ENCODE measurements at regions not wholly inside any gene's neighbourhood (a gene's known extent, or its start where the extent isn't known, plus 50 kb on each side); places are given as distances from the start of the nearest gene placed in this dataset.

- Mint-ChIP-seq H3K4me3 (no peak overlapping the region), H3K27me3 (no peaks in the 10 kb centered on the region), H3K27ac (no peak overlapping the region), H3K9me3 (no peaks in the 10 kb centered on the region), H3K36me3 (ENCODE audit: low read depth) (no peaks in the 10 kb centered on the region), H3K4me1 (ENCODE audit: low read depth) (no peaks in the 10 kb centered on the region)
- ATAC-seq (ENCODE audit: poor library complexity) (no peak), DNase-seq (no peak)
- H3K9me3 ChIP-seq (ENCODE audit: control insufficient read depth in 1 of 2, insufficient read depth in 1 of 2, low read length in 2 of 2): peaks cover 0 to 9% of the 10 kb centered on the region in 2 experiments
- intact Hi-C loops (cut with DNase I, micrococcal nuclease): no loop called here
- H3K4me3 ChIP-seq (ENCODE audit: low read length): no peak overlapping the region
- ChIA-PET POLR2A (no interaction called here), CTCF (no interaction called here)
- no peaks in the 10 kb centered on the region for H3K27me3 ChIP-seq (ENCODE audit: control insufficient read depth in 1 of 2, insufficient read depth in 2 of 2, low read length in 2 of 2)
- TF ChIP-seq CTCF (IDR thresholded peaks at IDR 0.05): no peak
- no peaks in the 10 kb centered on the region for H3K36me3 ChIP-seq (ENCODE audit: insufficient read depth, low read length)
- no peaks in the 10 kb centered on the region for H3K4me1 ChIP-seq (ENCODE audit: insufficient read depth, low read length)
- H3K27ac ChIP-seq (ENCODE audit: low read depth in 1 of 2, low read length in 2 of 2): no peak overlapping the region
These were observed 290.6 kb upstream of the ZNF608 start for GRCh38 chr5:125037020-125037419.

GRCh38 chr5:125037530-125037929, 291.1 kb upstream of the ZNF608 start:
- ChIA-PET POLR2A (no interaction called here), CTCF (no interaction called here)
- intact Hi-C loops (cut with DNase I, micrococcal nuclease): no loop called here
- no peak overlapping the region for H3K27ac ChIP-seq (ENCODE audit: low read depth in 1 of 2, low read length in 2 of 2)
- DNase-seq: no peak
- no peaks in the 10 kb centered on the region for H3K36me3 ChIP-seq (ENCODE audit: insufficient read depth, low read length)
- Mint-ChIP-seq H3K27me3 (no peaks in the 10 kb centered on the region), H3K9me3 (no peaks in the 10 kb centered on the region), H3K27ac (no peak overlapping the region), H3K36me3 (ENCODE audit: low read depth) (no peaks in the 10 kb centered on the region), H3K4me3 (no peak overlapping the region), H3K4me1 (ENCODE audit: low read depth) (no peaks in the 10 kb centered on the region)
- H3K9me3 ChIP-seq (ENCODE audit: control insufficient read depth in 1 of 2, insufficient read depth in 1 of 2, low read length in 2 of 2): peaks cover 0 to 9% of the 10 kb centered on the region in 2 experiments
- no peaks in the 10 kb centered on the region for H3K4me1 ChIP-seq (ENCODE audit: insufficient read depth, low read length)
- no peak for ATAC-seq (ENCODE audit: poor library complexity)
- no peak for TF ChIP-seq CTCF (IDR thresholded peaks at IDR 0.05)
- H3K4me3 ChIP-seq (ENCODE audit: low read length): no peak overlapping the region
- H3K27me3 ChIP-seq (ENCODE audit: control insufficient read depth in 1 of 2, insufficient read depth in 2 of 2, low read length in 2 of 2): no peaks in the 10 kb centered on the region

- Mint-ChIP-seq H3K4me3 (no peak overlapping the region), H3K27ac (no peak overlapping the region), H3K27me3 (no peaks in the 10 kb centered on the region), H3K9me3 (no peaks in the 10 kb centered on the region), H3K4me1 (ENCODE audit: low read depth) (no peaks in the 10 kb centered on the region), H3K36me3 (ENCODE audit: low read depth) (no peaks in the 10 kb centered on the region)
- no peak for DNase-seq
- TF ChIP-seq CTCF (IDR thresholded peaks at IDR 0.05): no peak
- peaks cover 0 to 9% of the 10 kb centered on the region in 2 experiments for H3K9me3 ChIP-seq (ENCODE audit: control insufficient read depth in 1 of 2, insufficient read depth in 1 of 2, low read length in 2 of 2)
- intact Hi-C loops (cut with DNase I, micrococcal nuclease): no loop called here
- CTCF ChIA-PET: no interaction called here
- H3K4me3 ChIP-seq (ENCODE audit: low read length): no peak overlapping the region
- H3K27ac ChIP-seq (ENCODE audit: low read depth in 1 of 2, low read length in 2 of 2): no peak overlapping the region
- no peaks in the 10 kb centered on the region for H3K27me3 ChIP-seq (ENCODE audit: control insufficient read depth in 1 of 2, insufficient read depth in 2 of 2, low read length in 2 of 2)
- no peaks in the 10 kb centered on the region for H3K36me3 ChIP-seq (ENCODE audit: insufficient read depth, low read length)
- ATAC-seq (ENCODE audit: poor library complexity): no peak
- H3K4me1 ChIP-seq (ENCODE audit: insufficient read depth, low read length): no peaks in the 10 kb centered on the region
- POLR2A ChIA-PET: no interaction called here
These were observed 292.0 kb upstream of the ZNF608 start for GRCh38 chr5:125038477-125038876.

All from CD4-positive, alpha-beta T cell (primary cell).